Amygdala (tissue), 56 donors: ENCODE measurements at regions not wholly inside any gene's neighbourhood (a gene's known extent, or its start where the extent isn't known, plus 50 kb on each side); places are given as distances from the start of the nearest gene placed in this dataset.

ENCODE experiments used
- DNase-seq, 56 donors: peaks; one replicate each; lab custom pipeline; 2025; lab: John Stamatoyannopoulos, UW

DNA sequence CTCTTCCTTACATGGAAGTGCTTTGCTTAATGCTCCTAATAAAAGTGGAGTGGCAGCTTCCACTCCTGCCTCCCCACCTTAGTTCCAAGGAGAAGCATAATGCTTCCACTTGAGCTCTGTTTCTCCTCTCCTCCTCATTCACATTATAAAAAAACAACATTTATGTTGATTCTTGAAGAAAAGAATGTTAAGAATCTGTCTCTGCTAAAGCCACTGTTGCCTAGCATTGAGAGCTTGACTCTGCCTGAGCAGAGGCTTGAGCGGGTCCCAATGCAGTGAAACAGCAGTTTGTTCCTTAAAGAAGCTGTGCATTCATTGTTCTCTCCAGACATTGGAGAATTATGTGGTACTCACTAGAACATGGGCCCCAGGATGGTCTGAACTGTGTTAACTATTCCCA is 101.5 kb upstream of the GHR start:
- no peak for DNase-seq

DNA sequence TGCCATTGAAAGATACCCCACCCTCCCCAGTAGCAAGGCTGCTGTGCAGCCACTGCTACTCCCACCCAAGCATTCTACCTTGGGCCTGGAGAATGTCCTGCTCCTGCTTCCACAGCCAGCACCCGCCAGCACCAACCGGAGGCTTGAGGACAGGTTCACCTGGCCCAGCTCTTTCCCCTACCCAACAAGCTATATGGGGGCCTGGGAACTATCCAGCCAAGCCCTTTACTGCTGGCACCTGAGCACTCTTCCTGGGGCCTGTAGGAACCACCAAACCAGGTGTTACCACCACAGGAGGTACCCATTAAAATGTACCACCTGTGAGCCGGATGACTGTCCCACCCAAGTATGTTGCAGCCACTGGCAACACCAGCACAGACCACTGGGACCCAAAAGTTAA is 86.1 kb upstream of the GHR start:
- no peak for DNase-seq

DNA sequence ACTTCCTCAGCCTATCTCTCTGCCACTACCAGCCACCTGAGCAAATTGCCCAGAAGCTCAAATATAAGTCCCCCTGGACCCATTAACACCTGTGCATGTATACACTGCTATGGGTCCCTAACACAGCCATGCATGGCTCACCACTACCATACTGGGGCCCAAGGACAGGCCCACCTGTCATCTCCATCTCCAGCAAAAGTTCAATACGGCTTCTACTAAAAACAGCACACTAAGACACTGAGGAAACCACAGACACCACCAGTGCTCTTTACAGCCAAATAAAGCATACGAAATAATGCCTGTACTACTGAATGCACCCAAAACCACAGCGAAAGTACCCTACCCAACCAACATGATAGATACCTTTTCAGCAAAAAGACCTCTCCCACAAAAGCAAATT is 85.6 kb upstream of the GHR start:
- DNase-seq: no peak

DNA sequence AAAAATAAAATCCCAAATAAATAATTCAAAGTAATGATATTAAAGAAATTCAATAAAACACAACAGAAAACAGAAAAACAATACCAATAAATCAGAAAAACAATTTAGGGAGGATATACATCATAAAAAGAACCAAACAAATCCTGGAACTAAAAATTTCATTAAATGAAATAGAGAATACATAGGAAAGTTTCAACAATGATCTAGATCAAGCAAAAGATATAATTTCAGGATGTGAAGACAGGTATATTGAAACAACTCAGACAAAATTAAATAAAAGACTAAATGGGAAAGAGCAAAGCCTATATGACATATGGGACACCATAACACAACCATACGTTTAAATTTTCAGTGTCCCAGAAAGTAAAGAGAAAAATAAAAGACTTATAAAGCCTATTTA is 85.1 kb upstream of the GHR start:
- DNase-seq: no peak

DNA sequence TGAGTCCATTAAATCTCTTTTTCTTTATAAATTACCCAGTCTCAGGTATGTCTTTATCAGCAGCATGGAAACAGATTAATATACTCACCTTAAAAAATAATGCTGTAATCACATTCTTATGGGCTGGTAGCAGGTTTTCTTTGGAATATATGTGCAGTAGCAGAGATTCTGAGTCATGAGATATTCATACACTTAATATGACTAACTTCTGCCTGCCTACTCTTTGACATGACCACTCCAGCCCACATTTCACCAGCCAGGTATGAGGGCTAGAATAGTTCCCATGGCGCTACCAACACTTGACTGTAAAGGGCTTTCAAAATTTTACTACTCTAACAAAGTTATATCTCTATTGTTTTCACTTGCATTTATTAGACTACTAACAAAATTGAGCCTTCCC is 74.1 kb upstream of the GHR start:
- no peak for DNase-seq

DNA sequence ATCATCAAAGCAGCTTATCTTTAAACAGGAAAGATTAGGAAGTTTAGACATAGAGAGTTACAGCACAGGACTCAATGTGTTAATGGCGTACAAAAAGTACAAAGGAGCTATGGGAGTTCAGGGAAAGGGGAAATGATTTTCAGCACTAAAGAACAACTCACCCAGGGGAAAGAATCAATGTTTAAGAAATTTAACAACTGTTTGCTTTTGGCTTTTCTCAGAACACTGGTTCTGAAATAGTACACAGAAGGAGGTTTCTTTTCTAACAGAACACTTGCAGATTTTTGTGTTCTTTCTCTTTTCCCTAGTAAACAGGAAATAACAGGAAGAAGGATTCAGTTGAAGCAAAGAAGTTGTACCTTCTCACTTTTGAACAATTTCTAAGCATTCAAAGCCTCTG is 71.3 kb upstream of the GHR start:
- no peak for DNase-seq

DNA sequence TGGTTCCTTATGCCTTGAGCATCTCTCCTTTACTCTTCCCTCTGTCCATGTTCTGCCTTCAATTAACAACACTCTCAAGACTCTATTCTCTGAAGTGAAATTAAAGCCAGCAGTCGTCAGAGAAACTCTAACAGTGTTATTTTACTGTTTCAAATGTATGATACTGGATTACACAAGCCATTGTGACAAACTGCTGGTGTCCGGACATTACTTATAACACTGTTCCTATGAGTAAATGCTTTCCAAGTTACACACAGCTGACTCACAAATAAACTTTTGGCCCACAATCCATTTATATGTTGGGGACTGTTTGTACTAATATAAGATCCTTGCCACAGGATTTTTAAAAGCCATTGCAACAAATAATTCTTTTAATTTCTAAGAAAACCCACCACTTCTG is 63.2 kb upstream of the GHR start:
- DNase-seq: no peak

DNA sequence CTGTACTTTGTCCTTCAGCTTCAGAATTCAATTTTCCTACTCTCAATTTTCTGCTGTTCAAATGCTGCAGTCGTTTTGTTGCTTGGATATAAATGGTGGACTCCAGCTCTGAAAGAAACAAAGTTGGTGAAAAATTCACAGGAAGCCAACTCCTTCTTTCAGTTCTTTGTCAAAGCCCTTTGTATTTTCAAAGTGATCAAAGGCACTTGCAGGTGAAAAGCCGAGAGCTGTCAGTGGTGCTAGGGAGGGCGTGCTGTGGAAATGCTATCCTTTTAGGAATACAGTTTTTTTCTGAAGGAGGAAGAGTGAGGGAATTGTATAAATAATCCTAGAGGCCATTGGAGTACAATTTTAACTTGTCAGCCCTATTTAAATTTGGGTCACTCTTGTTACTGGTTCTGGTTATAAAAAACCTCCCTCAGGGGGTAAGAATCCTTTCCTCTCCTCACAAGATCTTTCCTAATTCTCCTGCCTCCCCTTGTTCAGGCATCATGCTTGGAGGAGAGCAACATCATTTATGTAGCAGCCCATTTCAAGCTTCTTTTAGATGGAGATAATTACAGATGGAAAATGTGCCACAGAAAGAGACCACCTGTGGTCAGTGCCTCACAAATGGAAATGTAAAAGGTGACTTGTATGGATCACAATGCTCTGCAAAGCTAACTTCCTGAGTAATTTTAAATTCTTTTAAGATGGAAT is 62.5 kb upstream of the GHR start:
- DNase-seq: no peak

DNA sequence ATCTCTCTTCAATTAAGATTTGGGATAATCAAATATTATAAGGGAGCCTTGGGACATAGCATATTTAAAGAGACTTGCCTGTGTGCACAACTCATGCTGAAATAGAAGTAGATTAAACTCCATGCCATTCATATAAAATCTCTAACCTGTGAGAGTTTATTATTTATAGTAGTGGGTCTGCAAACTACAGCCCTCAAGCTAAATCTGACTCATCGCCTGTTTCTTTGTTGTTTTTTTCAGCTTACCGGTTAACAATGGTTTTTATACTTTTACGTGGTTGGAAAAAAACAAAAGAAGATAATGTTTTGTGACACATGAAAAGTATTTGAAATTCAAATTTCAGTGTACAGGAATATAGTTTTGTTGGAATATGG is 61.9 kb upstream of the GHR start:
- DNase-seq: no peak

DNA sequence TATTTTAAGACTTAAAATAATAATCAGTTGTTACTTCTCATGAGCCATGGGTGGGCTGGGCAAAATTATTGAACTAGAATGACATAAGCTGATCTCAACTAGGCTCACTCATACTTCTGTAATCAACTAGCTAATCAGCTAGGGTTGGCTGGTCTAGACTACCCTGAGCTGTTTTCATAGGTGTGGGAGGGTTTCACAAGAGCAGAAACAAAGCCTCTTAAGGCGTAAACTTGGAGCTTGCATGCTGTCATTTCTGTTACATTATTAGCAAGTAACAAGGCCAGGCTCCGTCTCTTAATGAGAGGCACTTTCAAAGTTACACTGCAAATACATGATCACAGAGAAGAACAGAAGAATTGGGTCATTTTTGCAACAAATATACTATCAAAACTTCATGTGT is 57.2 kb upstream of the GHR start:
- no peak for DNase-seq
